Stomach (tissue), 4 donors: ENCODE measurements at regions not wholly inside any gene's neighbourhood (a gene's known extent, or its start where the extent isn't known, plus 50 kb on each side); places are given as distances from the start of the nearest gene placed in this dataset.
"Not testable (repeated sequence)": the region's sequence is repeated elsewhere in the genome, so short reads cannot be mapped to it uniquely, and the experiment has no call there.

ENCODE experiments used
- POLR2A ChIP-seq, 4 donors: fragments of 450-650 bp; IDR thresholded peaks; one replicate each; pipeline ENCODE4 v1.6.1; 2016; ENCODE audit warnings: antibody characterized with exemption in 4 of 4, control low read depth in 2 of 4, mild to moderate bottlenecking in 1 of 4, moderate library complexity in 1 of 4
- POLR2AphosphoS5 ChIP-seq, 3 donors: sonication (generic); formaldehyde crosslinking; IDR thresholded peaks; one replicate each; pipeline ENCODE4 v1.6.1; 2016; ENCODE audit warnings: antibody characterized with exemption in 3 of 3

GRCh38 chr4:53939892-53940291 is 124.5 kb downstream of the CHIC2 start:
- TF ChIP-seq POLR2A, POLR2AphosphoS5 (IDR thresholded peaks at IDR 0.05): not testable (repeated sequence)
